KMS-11 (cell line): ENCODE measurements at regions not wholly inside any gene's neighbourhood (a gene's known extent, or its start where the extent isn't known, plus 50 kb on each side); places are given as distances from the start of the nearest gene placed in this dataset.

ENCODE experiments used
- H2AFZ ChIP-seq: fragments of 200-600 bp; sonication (generic); 2 replicates; pipeline ENCODE4 v1.6.1; 2016; ENCODE audit warnings: antibody characterized with exemption, mixed run types, low read depth
- H3K27ac ChIP-seq: fragments of 200-600 bp; sonication (generic); 2 replicates; pipeline ENCODE4 v1.6.1; 2016; ENCODE audit warnings: mild to moderate bottlenecking, mixed run types
- H3K27me3 ChIP-seq: fragments of 200-600 bp; sonication (generic); 2 replicates; pipeline ENCODE4 v1.6.1; 2017; ENCODE audit warnings: mild to moderate bottlenecking, low read depth, mixed run types, moderate library complexity; ENCODE audit not compliant: insufficient read depth
- H3K36me3 ChIP-seq: fragments of 200-600 bp; sonication (generic); 2 replicates; pipeline ENCODE4 v1.6.1; 2017; ENCODE audit warnings: mild to moderate bottlenecking, mixed run types; ENCODE audit not compliant: insufficient read depth
- H3K4me1 ChIP-seq: fragments of 200-600 bp; sonication (generic); 2 replicates; pipeline ENCODE4 v1.6.1; 2016; ENCODE audit warnings: mild to moderate bottlenecking, low read depth, mixed run types; ENCODE audit not compliant: poor library complexity, severe bottlenecking
- H3K4me2 ChIP-seq: fragments of 200-600 bp; sonication (generic); 2 replicates; pipeline ENCODE4 v1.7.0; 2016; ENCODE audit warnings: mild to moderate bottlenecking, mixed run types
- H3K4me3 ChIP-seq: fragments of 200-600 bp; sonication (generic); IDR thresholded peaks from 2 replicates; pipeline ENCODE4 v1.6.1; 2017; ENCODE audit warnings: low read depth, low read length, mixed read lengths; ENCODE audit not compliant: insufficient read depth
- H3K79me2 ChIP-seq: fragments of 200-600 bp; sonication (generic); 2 replicates; pipeline ENCODE4 v1.6.1; 2016; ENCODE audit warnings: low read depth, mixed run types; ENCODE audit not compliant: insufficient read depth
- H3K9ac ChIP-seq: fragments of 200-600 bp; sonication (generic); 2 replicates; pipeline ENCODE4 v1.6.1; 2016; ENCODE audit warnings: mild to moderate bottlenecking, mixed run types
- H4K20me1 ChIP-seq: fragments of 200-600 bp; sonication (generic); 2 replicates; pipeline ENCODE4 v1.6.1; 2016; ENCODE audit warnings: mild to moderate bottlenecking, mixed run types; ENCODE audit not compliant: insufficient read depth
- CTCF ChIP-seq: fragments of 200-600 bp; sonication (generic); conservative IDR thresholded peaks from 2 replicates; pipeline ENCODE4 v1.6.1; 2017; ENCODE audit warnings: low read depth, mild to moderate bottlenecking, antibody characterized with exemption, low read length, moderate library complexity, mixed read lengths

GRCh38 chr4:106676173-106676921, 307.8 kb upstream of the GIMD1 start:
- TF ChIP-seq CTCF = no peak
- no peak overlapping the region for H3K4me3 ChIP-seq
- no peak overlapping the region for H3K4me2 ChIP-seq
- H4K20me1 ChIP-seq = no peaks in the 10 kb centered on the region
- H3K79me2 ChIP-seq = no peaks in the 10 kb centered on the region
- no peak overlapping the region for H2AFZ ChIP-seq
- no peaks in the 10 kb centered on the region for H3K36me3 ChIP-seq
- H3K27ac ChIP-seq = no peak overlapping the region
- no peak overlapping the region for H3K9ac ChIP-seq
- H3K27me3 ChIP-seq = no peaks in the 10 kb centered on the region
- no peaks in the 10 kb centered on the region for H3K4me1 ChIP-seq

- H4K20me1 ChIP-seq = no peaks in the 10 kb centered on the region
- no peaks in the 10 kb centered on the region for H3K27me3 ChIP-seq
- H3K4me3 ChIP-seq = no peak overlapping the region
- no peak overlapping the region for H2AFZ ChIP-seq
- H3K4me2 ChIP-seq = no peak overlapping the region
- H3K36me3 ChIP-seq = no peaks in the 10 kb centered on the region
- H3K9ac ChIP-seq = no peak overlapping the region
- no peaks in the 10 kb centered on the region for H3K79me2 ChIP-seq
- H3K4me1 ChIP-seq = no peaks in the 10 kb centered on the region
- no peak for TF ChIP-seq CTCF
- H3K27ac ChIP-seq = no peak overlapping the region
Observed at GRCh38 chr4:106671716-106672115, 303.1 kb upstream of the GIMD1 start.

- no peak overlapping the region for H2AFZ ChIP-seq
- H3K4me2 ChIP-seq = no peak overlapping the region
- H3K27ac ChIP-seq = no peak overlapping the region
- H3K27me3 ChIP-seq = no peaks in the 10 kb centered on the region
- H3K79me2 ChIP-seq = no peaks in the 10 kb centered on the region
- H3K4me3 ChIP-seq = no peak overlapping the region
- H3K4me1 ChIP-seq = no peaks in the 10 kb centered on the region
- H3K9ac ChIP-seq = no peak overlapping the region
- no peak for TF ChIP-seq CTCF
- H3K36me3 ChIP-seq = no peaks in the 10 kb centered on the region
- H4K20me1 ChIP-seq = no peaks in the 10 kb centered on the region
Observed at GRCh38 chr4:106670976-106671375, 302.4 kb upstream of the GIMD1 start.

- Histone ChIP-seq H3K79me2 (no peaks in the 10 kb centered on the region), H3K4me2 (no peak overlapping the region), H3K36me3 (no peaks in the 10 kb centered on the region; the same call in 1 of the 2 replicates), H3K27me3 (no peaks in the 10 kb centered on the region), H2AFZ (no peak overlapping the region), H3K4me1 (no peaks in the 10 kb centered on the region), H3K9ac (no peak overlapping the region), H3K27ac (no peak overlapping the region), H3K4me3 (no peak overlapping the region), H4K20me1 (no peaks in the 10 kb centered on the region)
- no peak for TF ChIP-seq CTCF
Observed at GRCh38 chr4:106659371-106659770, 290.8 kb upstream of the GIMD1 start.
